ENCODE measurements at regions not wholly inside any gene's neighbourhood (a gene's known extent, or its start where the extent isn't known, plus 50 kb on each side); places are given as distances from the start of the nearest gene placed in this dataset.

- no peak for TF ChIP-seq CTCF (IDR thresholded peaks at IDR 0.05; ENCODE audit: extremely low read depth in 1 of 2, insufficient read depth in 1 of 2, low read depth in 1 of 2, low read length in 2 of 2)
- TF ChIP-seq POLR2A (IDR thresholded peaks at IDR 0.05; ENCODE audit: low read depth, low read length), result no peak
- no peak for TF ChIP-seq EZH2 (IDR thresholded peaks at IDR 0.05; ENCODE audit: borderline replicate concordance, low read depth, low read length, severe bottlenecking)
These were observed 1343.8 kb upstream of the IGFBP7 start for GRCh38 chr4:58453956-58454355.

Data from endothelial cell of umbilical vein (primary cell).